Activated naive CD4-positive, alpha-beta T cell treated with anti-CD3 and anti-CD28 coated beads for 36 hours (primary cell): ENCODE measurements at regions not wholly inside any gene's neighbourhood (a gene's known extent, or its start where the extent isn't known, plus 50 kb on each side); places are given as distances from the start of the nearest gene placed in this dataset.

ENCODE experiments used
- CTCF ChIA-PET: fragments of 350-600 bp; sonication (Branson Sonifier 250); formaldehyde crosslinking; loops from one replicate; lab custom pipeline; 2021; ENCODE audit warnings: antibody characterized with exemption; lab: Charles Lee
- DNase-seq: peaks from one replicate; pipeline ENCODE4 v3.0.0-alpha.2; 2020
- H3K27ac Mint-ChIP-seq: one replicate; pipeline ENCODE4 v1.8.0; 2021; ENCODE audit warnings: mild to moderate bottlenecking, mixed read lengths
- H3K27me3 Mint-ChIP-seq: one replicate; pipeline ENCODE4 v1.8.0; 2021; ENCODE audit warnings: low read depth, mixed read lengths
- H3K36me3 Mint-ChIP-seq: one replicate; pipeline ENCODE4 v1.8.0; 2021; ENCODE audit warnings: low read depth, mixed read lengths
- H3K4me1 Mint-ChIP-seq: one replicate; pipeline ENCODE4 v1.8.0; 2021; ENCODE audit warnings: low read depth, mixed read lengths
- H3K4me3 Mint-ChIP-seq: one replicate; pipeline ENCODE4 v1.8.0; 2021; ENCODE audit warnings: mild to moderate bottlenecking, moderate library complexity, mixed read lengths
- H3K9me3 Mint-ChIP-seq: one replicate; pipeline ENCODE4 v1.8.0; 2021; ENCODE audit warnings: mixed read lengths
- intact Hi-C: fragments of 100-400 bp; cut with micrococcal nuclease; formaldehyde crosslinking; loops from one replicate; pipeline ENCODE4 v1.15.1; 2023

GRCh38 chr13:111535523-111535811 lies 215.0 kb downstream of the TEX29 start:
- CTCF ChIA-PET: no interaction called here
- Mint-ChIP-seq H3K9me3 (no peaks in the 10 kb centered on the region), H3K36me3 (no peaks in the 10 kb centered on the region), H3K27me3 (peaks cover 53% of the 10 kb centered on the region), H3K27ac (no peak overlapping the region), H3K4me3 (no peak overlapping the region), H3K4me1 (peaks cover 7% of the 10 kb centered on the region)
- intact Hi-C loops: no loop called here
- no peak for DNase-seq

- CTCF ChIA-PET: no interaction called here
- intact Hi-C loops: no loop called here
- Mint-ChIP-seq H3K27ac (no peak overlapping the region), H3K4me3 (no peak overlapping the region), H3K4me1 (peaks cover 7% of the 10 kb centered on the region), H3K36me3 (no peaks in the 10 kb centered on the region), H3K27me3 (peaks cover 51% of the 10 kb centered on the region), H3K9me3 (no peaks in the 10 kb centered on the region)
- DNase-seq: no peak
These were observed 215.7 kb downstream of the TEX29 start for GRCh38 chr13:111536075-111536642.

GRCh38 chr13:111537115-111537728 lies 216.8 kb downstream of the TEX29 start:
- Mint-ChIP-seq H3K4me1 (peaks cover 7% of the 10 kb centered on the region), H3K27ac (no peak overlapping the region), H3K9me3 (no peaks in the 10 kb centered on the region), H3K4me3 (no peak overlapping the region), H3K36me3 (no peaks in the 10 kb centered on the region), H3K27me3 (peaks cover 42% of the 10 kb centered on the region)
- CTCF ChIA-PET: no interaction called here
- intact Hi-C loops: no loop called here
- no peak for DNase-seq

GRCh38 chr13:111537843-111538499 lies 217.5 kb downstream of the TEX29 start:
- intact Hi-C loops: no loop called here
- no peak overlapping the region for H3K27ac Mint-ChIP-seq
- H3K4me1 Mint-ChIP-seq: peaks cover 7% of the 10 kb centered on the region
- CTCF ChIA-PET: no interaction called here
- no peak overlapping the region for H3K4me3 Mint-ChIP-seq
- no peak for DNase-seq
- H3K9me3 Mint-ChIP-seq: no peaks in the 10 kb centered on the region
- no peaks in the 10 kb centered on the region for H3K36me3 Mint-ChIP-seq
- peaks cover 40% of the 10 kb centered on the region for H3K27me3 Mint-ChIP-seq

- H3K27ac Mint-ChIP-seq: no peak overlapping the region
- no peak for DNase-seq
- CTCF ChIA-PET: no interaction called here
- peaks cover 7% of the 10 kb centered on the region for H3K4me1 Mint-ChIP-seq
- no peaks in the 10 kb centered on the region for H3K36me3 Mint-ChIP-seq
- H3K9me3 Mint-ChIP-seq: no peaks in the 10 kb centered on the region
- H3K27me3 Mint-ChIP-seq: peaks cover 31% of the 10 kb centered on the region
- intact Hi-C loops: no loop called here
- H3K4me3 Mint-ChIP-seq: no peak overlapping the region
These were observed 218.8 kb downstream of the TEX29 start for GRCh38 chr13:111539252-111539651.

GRCh38 chr13:111539791-111540446 lies 219.5 kb downstream of the TEX29 start:
- H3K36me3 Mint-ChIP-seq: no peaks in the 10 kb centered on the region
- DNase-seq: no peak
- CTCF ChIA-PET: no interaction called here
- H3K4me1 Mint-ChIP-seq: peaks cover 7% of the 10 kb centered on the region
- H3K27me3 Mint-ChIP-seq: peaks cover 28% of the 10 kb centered on the region
- H3K27ac Mint-ChIP-seq: no peak overlapping the region
- peaks cover under 1% of the 10 kb centered on the region for H3K9me3 Mint-ChIP-seq
- no peak overlapping the region for H3K4me3 Mint-ChIP-seq
- intact Hi-C loops: no loop called here

- peaks cover 3% of the 10 kb centered on the region for H3K4me1 Mint-ChIP-seq
- DNase-seq: no peak
- H3K36me3 Mint-ChIP-seq: no peaks in the 10 kb centered on the region
- CTCF ChIA-PET: no interaction called here
- intact Hi-C loops: no loop called here
- peaks cover 1% of the 10 kb centered on the region for H3K9me3 Mint-ChIP-seq
- no peak overlapping the region for H3K27ac Mint-ChIP-seq
- peaks cover 23% of the 10 kb centered on the region for H3K27me3 Mint-ChIP-seq
- H3K4me3 Mint-ChIP-seq: no peak overlapping the region
These were observed 220.0 kb downstream of the TEX29 start for GRCh38 chr13:111540486-111540885.

GRCh38 chr13:111541345-111541744 lies 220.9 kb downstream of the TEX29 start:
- no peak for DNase-seq
- Mint-ChIP-seq H3K4me1 (no peaks in the 10 kb centered on the region), H3K36me3 (no peaks in the 10 kb centered on the region), H3K9me3 (peaks cover 4% of the 10 kb centered on the region), H3K27me3 (peaks cover 14% of the 10 kb centered on the region), H3K4me3 (no peak overlapping the region), H3K27ac (no peak overlapping the region)
- intact Hi-C loops: no loop called here
- CTCF ChIA-PET: no interaction called here

- no peaks in the 10 kb centered on the region for H3K36me3 Mint-ChIP-seq
- H3K4me3 Mint-ChIP-seq: no peak overlapping the region
- peaks cover 10% of the 10 kb centered on the region for H3K27me3 Mint-ChIP-seq
- CTCF ChIA-PET: no interaction called here
- H3K4me1 Mint-ChIP-seq: no peaks in the 10 kb centered on the region
- intact Hi-C loops: no loop called here
- DNase-seq: no peak
- H3K9me3 Mint-ChIP-seq: peaks cover 4% of the 10 kb centered on the region
- H3K27ac Mint-ChIP-seq: no peak overlapping the region
These were observed 221.5 kb downstream of the TEX29 start for GRCh38 chr13:111541752-111542529.

GRCh38 chr13:111542530-111543341 lies 222.3 kb downstream of the TEX29 start:
- H3K27ac Mint-ChIP-seq: no peak overlapping the region
- H3K27me3 Mint-ChIP-seq: peaks cover 5% of the 10 kb centered on the region
- H3K4me3 Mint-ChIP-seq: no peak overlapping the region
- H3K36me3 Mint-ChIP-seq: no peaks in the 10 kb centered on the region
- intact Hi-C loops: no loop called here
- H3K9me3 Mint-ChIP-seq: peaks cover 4% of the 10 kb centered on the region
- H3K4me1 Mint-ChIP-seq: no peaks in the 10 kb centered on the region
- no peak for DNase-seq
- CTCF ChIA-PET: no interaction called here

- H3K4me1 Mint-ChIP-seq: no peaks in the 10 kb centered on the region
- no peak for DNase-seq
- H3K9me3 Mint-ChIP-seq: peaks cover 4% of the 10 kb centered on the region
- no peak overlapping the region for H3K4me3 Mint-ChIP-seq
- no peak overlapping the region for H3K27ac Mint-ChIP-seq
- CTCF ChIA-PET: no interaction called here
- H3K27me3 Mint-ChIP-seq: no peaks in the 10 kb centered on the region
- no peaks in the 10 kb centered on the region for H3K36me3 Mint-ChIP-seq
- intact Hi-C loops: no loop called here
These were observed 226.7 kb downstream of the TEX29 start for GRCh38 chr13:111546921-111547675.
